GM21526 (cell line): ENCODE measurements at regions not wholly inside any gene's neighbourhood (a gene's known extent, or its start where the extent isn't known, plus 50 kb on each side); places are given as distances from the start of the nearest gene placed in this dataset.
A peak's percentile ranks its signal among the peaks of the same experiment; 100 is the strongest.

ENCODE experiments used
- ATAC-seq: cut with Tn5 transposase; IDR thresholded peaks from one replicate; pipeline ENCODE4 v1.9.1; 2021; ENCODE audit warnings: moderate library complexity; ENCODE audit not compliant: unreplicated experiment, low FRiP score

GRCh38 chr2:194002699-194003368 lies 1654.2 kb upstream of the SLC39A10 start:
- no peak for ATAC-seq

- ATAC-seq: no peak
Measured at GRCh38 chr2:193990868-193991267, 1666.2 kb upstream of the SLC39A10 start.

- ATAC-seq: no peak
Measured at GRCh38 chr2:193989645-193990044, 1667.4 kb upstream of the SLC39A10 start.

GRCh38 chr2:193988784-193989183 lies 1668.2 kb upstream of the SLC39A10 start:
- no peak for ATAC-seq

GRCh38 chr2:193985272-193985671 lies 1671.8 kb upstream of the SLC39A10 start:
- no peak for ATAC-seq

- no peak for ATAC-seq
Measured at GRCh38 chr2:193980599-193980998, 1676.4 kb upstream of the SLC39A10 start.

- ATAC-seq: no peak
Measured at GRCh38 chr2:193973781-193974180, 1683.2 kb upstream of the SLC39A10 start.

GRCh38 chr2:193966590-193966989 lies 1690.4 kb upstream of the SLC39A10 start:
- ATAC-seq: no peak

- ATAC-seq: no peak
Measured at GRCh38 chr2:193965263-193965662, 1691.8 kb upstream of the SLC39A10 start.

- ATAC-seq: peak; percentile 84
Measured at GRCh38 chr2:193963472-193964119, 1693.4 kb upstream of the SLC39A10 start.

GRCh38 chr2:193946806-193947205 lies 1710.2 kb upstream of the SLC39A10 start:
- no peak for ATAC-seq

- no peak for ATAC-seq
Measured at GRCh38 chr2:193943406-193943960, 1713.5 kb upstream of the SLC39A10 start.

GRCh38 chr2:193935114-193935513 lies 1721.9 kb upstream of the SLC39A10 start:
- ATAC-seq: no peak

GRCh38 chr2:193929131-193929530 lies 1727.9 kb upstream of the SLC39A10 start:
- ATAC-seq: no peak

- no peak for ATAC-seq
Measured at GRCh38 chr2:193907561-193907960, 1712.8 kb upstream of the TMEFF2 start.

GRCh38 chr2:193900292-193900691 lies 1705.6 kb upstream of the TMEFF2 start:
- no peak for ATAC-seq

GRCh38 chr2:193895226-193895625 lies 1700.5 kb upstream of the TMEFF2 start:
- ATAC-seq: no peak

- no peak for ATAC-seq
Measured at GRCh38 chr2:193894081-193894480, 1699.3 kb upstream of the TMEFF2 start.

- ATAC-seq: peak; percentile 57
Measured at GRCh38 chr2:193891023-193891422, 1696.3 kb upstream of the TMEFF2 start.

- ATAC-seq: no peak
Measured at GRCh38 chr2:193885419-193885818, 1690.7 kb upstream of the TMEFF2 start.

- no peak for ATAC-seq
Measured at GRCh38 chr2:193883820-193884219, 1689.1 kb upstream of the TMEFF2 start.

GRCh38 chr2:193876980-193877379 lies 1682.2 kb upstream of the TMEFF2 start:
- no peak for ATAC-seq
